ENCODE measurements at regions not wholly inside any gene's neighbourhood (a gene's known extent, or its start where the extent isn't known, plus 50 kb on each side); places are given as distances from the start of the nearest gene placed in this dataset.

- H3K4me1 Mint-ChIP-seq, result no peaks in the 10 kb centered on the region
- H3K27ac Mint-ChIP-seq (ENCODE audit: unreplicated experiment), result no peak overlapping the region
- H3K36me3 Mint-ChIP-seq (ENCODE audit: low read depth), result no peaks in the 10 kb centered on the region
- H3K27me3 Mint-ChIP-seq (ENCODE audit: low read depth), result no peaks in the 10 kb centered on the region
- H3K9me3 Mint-ChIP-seq, result no peaks in the 10 kb centered on the region
- H3K4me3 Mint-ChIP-seq, result no peak overlapping the region
- DNase-seq (ENCODE audit: low read depth, low spot score), result no peak
- TF ChIP-seq CTCF (conservative IDR thresholded peaks at IDR 0.05), result no peak
These were observed 238.7 kb downstream of the GASK1B start for GRCh38 chr4:157934151-157934550.

- TF ChIP-seq CTCF (conservative IDR thresholded peaks at IDR 0.05), result no peak
- peaks cover 3% of the 10 kb centered on the region for H3K36me3 Mint-ChIP-seq (ENCODE audit: low read depth)
- H3K27ac Mint-ChIP-seq (ENCODE audit: unreplicated experiment), result peak overlapping the region; percentile 70
- H3K9me3 Mint-ChIP-seq, result no peaks in the 10 kb centered on the region
- no peak for DNase-seq (ENCODE audit: low read depth, low spot score)
- no peaks in the 10 kb centered on the region for H3K27me3 Mint-ChIP-seq (ENCODE audit: low read depth)
- H3K4me3 Mint-ChIP-seq, result no peak overlapping the region
- no peaks in the 10 kb centered on the region for H3K4me1 Mint-ChIP-seq
These were observed 239.9 kb downstream of the GASK1B start for GRCh38 chr4:157932936-157933335.

GRCh38 chr4:157929486-157929885 is 243.3 kb downstream of the GASK1B start:
- no peak overlapping the region for H3K27ac Mint-ChIP-seq (ENCODE audit: unreplicated experiment)
- no peaks in the 10 kb centered on the region for H3K27me3 Mint-ChIP-seq (ENCODE audit: low read depth)
- no peaks in the 10 kb centered on the region for H3K4me1 Mint-ChIP-seq
- H3K36me3 Mint-ChIP-seq (ENCODE audit: low read depth), result peaks cover 5% of the 10 kb centered on the region
- TF ChIP-seq CTCF (conservative IDR thresholded peaks at IDR 0.05), result no peak
- no peak for DNase-seq (ENCODE audit: low read depth, low spot score)
- H3K9me3 Mint-ChIP-seq, result peaks cover 3% of the 10 kb centered on the region
- no peak overlapping the region for H3K4me3 Mint-ChIP-seq

GRCh38 chr4:157918036-157918832 is 254.6 kb downstream of the GASK1B start:
- H3K4me3 Mint-ChIP-seq, result no peak overlapping the region
- H3K36me3 Mint-ChIP-seq (ENCODE audit: low read depth), result peaks cover 3% of the 10 kb centered on the region

GRCh38 chr4:157912212-157912611 is 260.6 kb downstream of the GASK1B start:
- Mint-ChIP-seq H3K4me1 (no peaks in the 10 kb centered on the region), H3K4me3 (no peak overlapping the region), H3K9me3 (no peaks in the 10 kb centered on the region), H3K36me3 (ENCODE audit: low read depth) (no peaks in the 10 kb centered on the region), H3K27me3 (ENCODE audit: low read depth) (peaks cover 3% of the 10 kb centered on the region), H3K27ac (ENCODE audit: unreplicated experiment) (no peak overlapping the region)
- no peak for DNase-seq (ENCODE audit: low read depth, low spot score)
- TF ChIP-seq CTCF (conservative IDR thresholded peaks at IDR 0.05), result no peak

More at GRCh38 chr4:157918036-157918832, 254.6 kb downstream of the GASK1B start:
- H3K27ac Mint-ChIP-seq (ENCODE audit: unreplicated experiment), result no peak overlapping the region
- no peak for TF ChIP-seq CTCF (conservative IDR thresholded peaks at IDR 0.05)
- H3K27me3 Mint-ChIP-seq (ENCODE audit: low read depth), result no peaks in the 10 kb centered on the region
- no peaks in the 10 kb centered on the region for H3K9me3 Mint-ChIP-seq
- DNase-seq (ENCODE audit: low read depth, low spot score), result no peak
- no peaks in the 10 kb centered on the region for H3K4me1 Mint-ChIP-seq
